HG02678 (cell line): ENCODE measurements at regions not wholly inside any gene's neighbourhood (a gene's known extent, or its start where the extent isn't known, plus 50 kb on each side); places are given as distances from the start of the nearest gene placed in this dataset.
"Not testable (repeated sequence)": the region's sequence is repeated elsewhere in the genome, so short reads cannot be mapped to it uniquely, and the experiment has no call there.

ENCODE experiments used
- ATAC-seq: cut with Tn5 transposase; IDR thresholded peaks from one replicate; pipeline ENCODE4 v1.9.1; 2021; ENCODE audit warnings: mild to moderate bottlenecking, moderate library complexity; ENCODE audit not compliant: unreplicated experiment

DNA sequence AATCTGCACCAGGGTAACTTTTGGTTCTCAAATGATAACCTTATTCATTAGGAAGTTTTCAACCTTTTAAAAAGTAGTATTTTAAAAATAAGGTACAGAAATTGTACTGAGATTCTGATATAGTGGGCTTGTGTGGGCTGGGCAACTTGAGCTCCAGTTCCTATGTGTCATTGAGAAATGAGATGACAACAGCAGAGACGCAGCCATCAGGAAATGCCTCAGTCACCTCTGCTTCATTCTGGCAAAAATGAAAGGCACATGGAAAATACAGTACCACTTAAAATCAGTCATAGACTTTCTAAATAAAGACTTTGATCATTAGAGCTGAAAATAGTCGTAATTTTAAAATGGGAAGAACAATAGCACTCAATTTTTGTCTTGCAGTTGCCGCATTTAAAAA is 480.2 kb downstream of the PLK2 start:
- ATAC-seq, result no peak

DNA sequence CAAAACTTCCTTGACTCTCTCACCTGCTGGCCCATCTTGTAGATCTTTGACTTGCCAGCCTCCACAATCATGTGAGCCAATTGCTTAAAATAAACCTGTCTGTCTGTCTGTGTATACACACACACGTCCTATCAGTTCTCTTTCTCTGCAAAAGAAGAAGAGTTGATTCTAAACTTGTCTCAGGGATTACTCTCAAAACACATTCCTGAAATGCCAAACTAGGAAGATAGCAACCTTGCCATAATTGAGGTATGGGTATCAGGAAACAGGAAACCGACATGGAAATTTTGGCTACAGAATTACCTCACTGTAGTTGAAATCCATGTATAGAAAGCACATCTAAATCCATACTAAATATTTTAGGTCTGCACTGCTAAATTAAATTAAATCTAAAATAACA is 483.4 kb downstream of the PLK2 start:
- ATAC-seq, result no peak

DNA sequence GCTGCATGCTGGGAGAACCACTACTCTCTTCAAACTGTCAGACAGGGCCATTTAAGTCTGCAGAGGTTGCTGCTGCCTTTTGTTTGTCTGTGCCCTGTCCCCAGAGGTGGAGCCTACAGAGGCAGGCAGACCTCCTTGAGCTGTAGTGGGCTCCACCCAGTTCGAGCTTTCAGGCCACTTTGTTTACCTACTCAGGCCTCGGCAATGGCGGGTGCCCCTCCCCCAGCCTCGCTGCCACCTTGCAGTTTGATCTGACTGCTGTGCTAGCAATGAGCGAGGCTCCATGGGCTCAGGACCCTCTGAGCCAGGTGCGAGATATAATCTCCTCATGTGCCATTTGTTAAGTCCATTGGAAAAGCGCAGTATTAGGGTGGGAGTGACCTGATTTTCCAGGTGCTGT is 487.8 kb downstream of the PLK2 start:
- not testable (repeated sequence) for ATAC-seq

DNA sequence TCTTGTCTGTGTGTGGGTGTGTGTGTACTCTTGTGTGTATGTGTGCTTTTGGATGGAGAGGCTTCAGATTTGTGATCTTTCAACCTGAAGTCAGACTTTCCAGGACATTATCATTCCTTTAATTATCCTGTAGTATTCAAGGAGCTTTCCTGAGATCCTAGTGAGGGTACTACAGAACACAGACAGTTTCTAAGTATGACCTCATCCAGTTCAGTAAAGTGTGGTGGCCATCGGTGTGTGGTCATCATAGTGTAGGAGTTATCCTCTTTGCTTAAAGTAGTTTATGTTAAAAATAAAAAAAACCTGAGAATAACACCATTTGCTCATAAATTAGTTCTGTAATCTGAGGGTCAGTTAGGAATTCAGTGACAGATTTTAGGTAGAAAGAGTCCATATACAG is 478.0 kb upstream of the ACTBL2 start:
- no peak for ATAC-seq

DNA sequence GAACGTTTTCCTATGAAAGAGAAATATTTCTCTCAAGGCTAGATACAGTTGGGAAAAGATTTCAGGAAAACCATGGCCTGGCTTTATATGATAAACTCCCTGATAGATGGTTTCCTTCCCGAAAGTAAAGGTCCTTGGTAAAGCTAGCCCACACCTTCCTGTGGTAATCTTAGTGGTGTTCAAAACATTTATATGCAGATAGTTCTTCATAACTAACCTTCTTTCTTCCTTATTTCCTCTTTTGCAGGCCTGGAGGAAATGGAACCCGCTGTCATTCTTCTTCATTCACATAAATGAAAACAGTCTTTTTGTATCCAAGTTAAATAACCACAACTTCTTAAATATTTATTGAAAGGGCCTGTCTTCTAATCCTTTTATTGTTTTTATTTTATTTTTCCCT is 474.0 kb upstream of the ACTBL2 start:
- ATAC-seq, result no peak

DNA sequence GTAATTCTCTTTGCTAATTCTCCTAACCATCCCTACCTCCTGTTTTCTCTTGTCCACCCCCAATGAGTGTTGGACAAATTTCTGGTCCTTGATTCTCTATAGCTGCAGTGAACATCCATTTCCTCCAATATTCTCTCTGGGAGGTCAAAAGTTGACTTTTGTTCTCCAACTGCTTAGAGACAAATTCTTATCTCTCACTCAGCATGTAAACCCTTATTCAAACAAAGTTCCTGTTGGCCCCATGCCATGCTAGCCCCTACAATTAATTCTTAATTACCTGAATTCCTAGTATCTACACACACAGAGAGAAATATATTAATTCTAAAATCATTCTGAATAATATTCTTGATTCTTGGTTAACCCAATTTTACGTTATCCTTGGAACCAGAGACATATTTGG is 472.9 kb upstream of the ACTBL2 start:
- no peak for ATAC-seq

DNA sequence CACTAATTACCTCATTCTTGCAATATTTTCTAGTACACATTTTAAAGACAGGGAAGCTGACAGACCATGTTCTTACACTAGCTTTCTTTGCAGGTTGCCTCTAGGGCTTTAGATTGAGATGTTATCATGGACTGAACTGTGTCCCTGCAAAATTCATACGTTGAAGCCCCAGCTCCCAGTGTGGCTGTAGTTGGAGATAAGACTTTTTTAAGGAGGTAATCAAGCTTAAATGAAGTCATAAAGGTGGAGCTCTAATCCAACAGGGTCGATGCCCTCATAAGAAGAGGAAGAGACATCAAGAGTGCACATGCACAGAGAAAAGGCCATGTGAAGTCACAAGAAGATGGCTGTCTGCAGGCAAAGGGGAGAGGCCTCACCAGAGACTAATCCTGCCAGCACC is 471.2 kb upstream of the ACTBL2 start:
- ATAC-seq, result no peak

DNA sequence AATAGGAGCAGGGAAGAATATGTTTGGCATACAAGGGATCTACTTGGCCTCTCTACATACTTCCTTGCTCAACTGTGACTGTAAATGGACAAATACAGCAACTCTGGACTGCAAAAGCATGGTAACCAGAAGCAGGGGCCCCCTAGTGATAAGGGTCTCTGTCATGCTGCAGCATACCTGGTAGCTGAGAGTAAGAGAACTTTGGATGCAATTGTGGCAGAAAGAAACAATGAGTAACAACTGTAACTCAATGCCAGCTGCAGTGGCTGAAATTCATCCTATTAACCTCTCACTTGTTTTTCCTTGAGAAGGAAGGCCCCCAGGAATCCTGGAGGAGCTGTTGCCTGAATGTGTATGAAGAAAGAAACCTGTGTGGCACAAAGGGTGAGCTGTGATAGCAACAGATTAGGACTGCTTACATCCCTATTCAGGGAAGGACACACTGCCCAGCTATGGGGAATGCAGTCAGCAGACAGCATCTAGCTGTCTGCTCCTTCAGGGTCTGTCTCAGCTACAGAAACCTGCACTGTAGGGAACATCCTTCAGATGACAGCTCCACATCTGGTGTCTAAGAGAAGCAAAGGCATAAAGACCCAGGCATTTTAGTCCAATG is 468.1 kb upstream of the ACTBL2 start:
- no peak for ATAC-seq

DNA sequence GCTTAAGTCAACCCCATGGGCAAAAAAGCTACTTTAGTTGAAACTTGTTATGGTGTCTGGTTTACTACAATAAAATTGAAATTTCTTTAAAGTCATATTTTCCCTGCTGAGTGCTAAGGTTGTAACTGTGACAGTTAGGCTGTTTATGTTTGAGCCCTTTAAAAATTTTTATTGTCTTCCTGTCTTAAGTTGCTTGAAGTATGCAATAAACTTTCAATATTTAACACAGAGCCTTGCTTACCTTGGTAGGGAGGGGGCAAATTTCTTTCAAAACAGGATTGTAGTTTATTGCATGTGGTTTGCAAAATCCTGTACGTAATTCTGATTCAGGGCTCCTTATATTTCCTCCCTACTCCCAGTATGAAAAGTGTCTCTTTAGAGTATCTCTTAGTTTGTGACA is 465.5 kb upstream of the ACTBL2 start:
- ATAC-seq, result no peak

DNA sequence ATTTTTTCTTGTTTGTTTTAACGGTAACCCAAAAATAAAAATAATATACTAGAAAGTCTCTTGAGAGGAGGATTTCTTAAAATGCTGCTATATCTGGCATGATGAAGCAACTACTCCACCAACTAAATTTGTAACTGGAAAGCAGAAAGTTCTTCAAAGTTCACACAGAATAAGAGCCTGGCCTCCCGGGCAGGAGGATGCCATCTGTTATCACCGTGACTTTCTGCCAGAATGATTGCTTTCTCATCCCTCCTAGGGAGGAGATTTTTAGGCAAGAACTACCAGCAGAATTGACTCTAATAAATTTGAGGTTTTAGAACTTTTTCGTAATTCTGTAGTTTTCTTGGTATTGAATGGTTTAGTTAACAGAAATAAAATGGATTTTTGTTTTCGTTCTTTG is 464.6 kb upstream of the ACTBL2 start:
- ATAC-seq, result no peak

DNA sequence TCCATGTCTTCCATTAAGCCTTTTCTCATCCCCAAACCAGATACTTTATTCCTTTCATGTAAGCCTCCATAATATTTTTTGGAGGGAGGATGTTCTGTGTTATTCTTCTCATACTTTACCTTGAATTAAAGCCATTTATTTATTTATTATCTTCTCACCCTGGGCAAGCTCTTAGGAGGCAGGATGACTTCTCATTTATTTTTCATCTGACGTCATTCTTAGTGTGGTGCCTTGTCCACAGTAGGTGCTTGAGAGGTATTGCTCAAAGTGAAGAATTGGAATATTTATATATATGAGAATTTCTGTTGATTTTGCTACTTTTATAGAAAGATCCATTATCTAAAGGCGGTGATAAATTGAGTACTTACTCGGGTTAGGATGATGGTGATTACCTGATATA is 458.3 kb upstream of the ACTBL2 start:
- no peak for ATAC-seq

DNA sequence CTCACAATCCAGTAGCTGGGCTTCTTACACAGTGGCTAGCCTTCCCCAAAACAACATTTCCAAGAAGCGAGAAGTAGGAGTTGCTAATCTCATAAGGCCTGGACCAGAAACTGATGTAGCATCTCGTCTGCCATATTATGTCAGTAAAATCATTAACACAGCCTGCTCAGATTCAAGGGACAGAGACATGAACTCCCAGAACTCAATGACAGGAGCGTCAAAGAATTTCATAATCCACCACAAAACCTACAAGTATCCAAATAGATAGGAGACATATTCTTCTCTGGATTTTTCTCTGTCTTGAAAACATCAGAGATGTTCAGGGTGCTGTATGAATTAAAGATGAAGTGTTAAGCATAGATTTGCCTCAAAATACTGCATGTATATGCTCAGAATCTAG is 457.6 kb upstream of the ACTBL2 start:
- no peak for ATAC-seq

DNA sequence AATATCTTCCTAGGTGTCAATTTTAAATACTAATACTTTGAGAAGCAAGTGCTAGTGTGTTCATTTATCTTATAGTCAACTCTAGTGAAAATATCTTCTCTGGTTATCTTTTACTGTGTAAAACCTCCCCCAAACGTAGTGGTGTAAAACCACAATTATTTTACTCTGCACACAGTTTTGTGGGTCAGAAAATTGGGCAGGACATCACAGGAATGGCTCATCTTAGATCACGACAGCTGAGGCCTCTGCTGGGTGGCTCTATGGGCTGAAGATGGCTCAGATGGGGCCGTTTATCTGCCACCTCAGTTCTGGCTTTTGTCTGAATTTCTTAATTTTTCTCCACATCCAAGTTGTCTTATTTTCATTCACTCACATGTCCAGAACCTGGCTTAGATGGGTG is 457.2 kb upstream of the ACTBL2 start:
- ATAC-seq, result no peak

DNA sequence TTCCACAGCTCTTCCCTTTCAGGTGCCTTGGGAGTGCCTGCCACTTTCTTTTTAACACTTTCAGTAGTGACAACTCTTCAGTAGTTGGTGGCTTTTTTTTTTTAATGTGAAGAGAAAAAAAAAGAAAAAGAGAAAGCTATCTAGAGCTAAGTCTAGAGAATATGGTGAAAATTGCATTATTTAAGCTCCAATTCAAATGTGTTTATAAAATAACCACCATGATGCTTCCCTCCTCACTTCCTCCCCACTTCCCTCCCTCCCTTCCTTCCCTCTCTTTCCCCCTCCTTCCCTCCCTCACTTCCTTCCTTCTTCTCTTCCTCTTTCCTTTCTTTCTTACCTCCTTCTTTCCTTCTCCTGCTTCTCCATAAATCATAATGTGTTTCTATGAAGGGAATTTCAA is 456.7 kb upstream of the ACTBL2 start:
- no peak for ATAC-seq

DNA sequence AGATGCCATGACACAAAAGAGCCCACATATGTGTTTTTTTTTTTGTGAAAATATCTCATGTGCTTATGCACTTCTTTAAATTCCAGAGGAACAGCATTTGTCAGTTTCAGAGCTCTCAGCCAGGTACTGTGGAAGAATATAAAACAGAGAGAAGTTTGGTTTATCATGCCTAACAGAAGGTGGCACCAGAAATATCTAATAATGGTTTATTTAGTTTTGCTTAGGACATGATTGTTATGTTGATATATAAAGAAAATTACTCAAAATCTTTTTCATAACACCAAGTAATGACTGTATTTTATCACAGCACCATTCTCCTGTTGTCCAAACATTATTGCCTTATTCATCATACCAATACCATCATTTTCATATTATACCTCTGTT is 455.6 kb upstream of the ACTBL2 start:
- no peak for ATAC-seq

DNA sequence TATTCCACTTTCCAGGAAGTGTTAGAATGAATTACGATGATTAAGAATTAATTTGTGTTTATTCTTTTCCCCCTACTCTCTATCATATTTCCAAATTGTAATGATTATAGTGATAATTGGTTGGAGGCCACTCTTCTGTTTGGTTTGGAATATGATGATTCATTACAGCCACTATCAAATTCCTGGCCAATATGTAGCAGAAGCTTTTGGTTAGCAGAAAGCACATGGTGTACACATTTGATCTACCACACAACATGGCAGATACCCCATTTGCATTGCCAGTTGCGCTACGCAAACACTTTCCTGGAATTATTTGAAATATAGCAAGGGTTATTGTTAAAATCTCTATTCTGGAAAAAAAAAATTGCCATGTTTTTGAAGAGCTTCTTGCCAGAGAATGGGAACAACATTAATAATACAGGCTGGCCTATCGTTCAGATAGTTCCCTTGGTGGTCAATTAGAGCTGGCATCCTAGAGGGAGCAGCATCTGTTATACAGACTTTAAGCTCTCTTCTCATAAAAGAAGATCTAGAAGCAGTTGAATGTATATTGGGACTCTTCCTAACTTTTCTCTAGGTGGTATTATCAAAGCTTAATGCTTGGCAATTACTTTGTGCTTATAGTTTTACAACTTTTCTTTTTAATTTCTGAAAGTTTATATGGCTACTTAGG is 455.0 kb upstream of the ACTBL2 start:
- ATAC-seq, result no peak

DNA sequence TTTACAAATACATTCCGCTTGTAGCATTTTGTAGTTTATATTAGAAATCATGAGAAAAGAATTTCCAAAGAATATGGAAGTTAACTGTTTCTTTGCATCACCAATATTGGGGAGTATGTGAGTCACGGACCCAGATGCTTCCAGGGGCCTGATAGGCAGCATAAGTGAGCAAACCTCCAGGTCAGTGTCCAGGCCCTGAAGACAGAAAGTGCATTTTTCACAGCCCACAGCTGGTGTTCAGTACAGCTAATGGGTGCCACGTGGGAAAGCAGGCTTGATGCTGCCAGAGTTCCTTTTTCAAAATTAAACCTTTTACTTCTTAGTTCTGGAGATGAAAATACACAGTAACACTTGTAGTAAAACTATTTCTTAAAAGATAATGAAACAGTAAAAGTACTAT is 454.4 kb upstream of the ACTBL2 start:
- no peak for ATAC-seq

DNA sequence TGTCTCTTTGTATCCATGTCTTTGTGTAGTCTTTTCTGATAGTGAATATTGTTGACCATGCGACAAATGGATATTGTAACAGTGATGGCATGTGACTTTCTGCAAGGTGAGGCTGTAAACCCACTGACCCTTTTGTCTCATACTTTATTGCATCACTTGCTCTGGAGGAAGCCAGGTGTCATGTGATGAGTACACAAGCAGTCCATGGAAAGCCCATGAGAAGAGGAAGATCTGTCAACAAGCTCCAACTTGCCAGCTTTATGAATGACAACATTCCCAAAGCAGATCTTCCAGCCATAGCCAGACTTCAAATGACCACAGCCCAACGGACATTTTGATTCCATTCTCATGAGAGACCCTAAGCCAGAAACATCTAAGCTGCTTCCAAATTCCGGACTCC is 450.1 kb upstream of the ACTBL2 start:
- ATAC-seq, result no peak

DNA sequence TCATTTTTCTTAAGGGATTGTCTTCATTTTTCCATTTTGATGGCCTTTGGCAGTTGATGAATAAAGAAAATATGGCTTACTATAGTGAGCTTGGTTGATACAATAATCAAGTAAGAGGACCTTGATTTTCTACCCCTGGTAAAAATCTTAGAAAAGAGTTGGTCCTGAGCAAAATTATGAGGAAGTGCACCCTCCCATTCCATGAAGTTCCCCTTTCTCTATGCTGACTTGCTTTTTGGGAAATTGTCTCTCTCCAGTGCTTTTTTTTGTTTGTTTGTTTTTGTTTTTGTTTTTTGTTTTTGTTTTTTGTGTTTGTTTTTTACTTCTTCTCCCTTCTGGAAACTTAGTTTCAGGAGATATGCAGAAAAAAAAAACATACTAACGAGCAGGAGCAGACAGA is 449.2 kb upstream of the ACTBL2 start:
- no peak for ATAC-seq

DNA sequence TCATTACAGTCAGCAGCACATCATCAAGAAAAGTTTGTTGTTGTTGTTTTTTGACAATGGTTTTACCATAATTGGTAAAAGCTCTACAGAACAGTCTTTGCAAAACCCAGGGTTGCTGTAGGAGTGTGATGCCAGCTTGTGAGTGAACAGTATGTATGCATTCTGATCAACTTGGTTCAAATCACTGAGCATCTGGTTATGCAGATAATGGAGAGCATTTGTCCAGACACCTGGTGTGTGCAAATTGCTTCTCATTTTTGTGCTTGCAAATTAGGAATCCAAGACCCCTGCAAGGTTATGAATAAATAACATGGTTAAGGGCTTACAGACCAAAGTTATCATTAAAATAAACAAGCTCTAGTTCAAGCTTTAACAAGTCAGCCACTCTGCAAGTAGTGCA is 448.7 kb upstream of the ACTBL2 start:
- no peak for ATAC-seq

DNA sequence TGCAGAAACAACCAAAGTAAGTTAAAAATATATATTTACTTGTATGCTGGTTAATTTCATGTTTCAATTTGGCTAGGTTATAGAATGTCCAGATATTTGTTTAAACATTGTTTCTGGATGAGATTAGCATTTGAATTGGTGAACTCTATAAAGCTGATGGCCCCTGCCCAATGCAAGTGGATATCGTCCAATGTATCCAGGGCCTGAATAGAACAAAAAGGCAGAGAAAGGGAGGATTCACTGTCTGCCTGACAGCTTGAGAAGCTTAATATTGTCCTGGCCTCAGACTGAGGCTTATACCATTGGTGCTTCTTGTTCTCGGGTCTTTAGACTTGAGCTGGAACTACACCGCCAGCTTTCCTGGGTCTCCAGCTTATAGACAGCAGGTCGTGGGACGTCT is 446.7 kb upstream of the ACTBL2 start:
- ATAC-seq, result no peak

DNA sequence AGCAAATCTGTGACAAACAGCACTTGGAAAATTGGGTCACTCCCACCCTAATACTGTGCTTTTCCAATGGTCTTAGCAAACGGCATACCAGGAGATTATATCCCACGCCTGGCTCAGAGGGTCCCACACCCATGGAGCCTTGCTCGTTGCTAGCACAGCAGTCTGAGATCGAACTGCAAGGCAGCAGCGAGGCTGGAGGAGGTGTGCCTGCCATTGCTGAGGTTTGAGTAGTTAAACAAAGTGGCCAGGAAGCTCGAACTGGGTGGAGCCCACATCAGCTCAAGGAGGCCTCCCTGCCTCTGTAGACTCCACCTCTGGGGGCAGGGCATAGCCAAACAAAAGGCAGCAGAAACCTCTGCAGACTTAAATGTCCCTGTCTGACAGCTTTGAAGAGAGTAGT is 440.5 kb upstream of the ACTBL2 start:
- not testable (repeated sequence) for ATAC-seq

DNA sequence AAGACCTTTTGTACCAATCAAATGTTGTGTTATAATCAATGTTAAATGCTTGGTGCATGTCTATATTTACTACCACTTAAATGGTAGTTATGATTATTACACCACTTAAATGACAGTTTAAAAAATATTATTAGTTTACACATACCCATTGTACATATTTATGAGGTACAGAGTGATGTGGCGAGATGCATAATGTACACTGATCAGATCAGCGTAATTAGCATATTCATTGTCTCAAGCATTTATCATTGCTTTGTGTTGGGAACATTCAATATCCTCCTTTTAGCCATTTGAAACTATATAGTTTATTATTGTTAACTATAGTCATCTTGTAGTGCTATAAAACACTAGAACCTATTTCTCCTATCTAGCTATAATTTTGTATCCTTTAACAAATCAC is 434.4 kb upstream of the ACTBL2 start:
- no peak for ATAC-seq
